Activated CD4-positive, alpha-beta T cell treated with anti-CD3 and anti-CD28 coated beads, Interleukin-2, amount 50 U/mL, for 24 hours (primary cell): ENCODE measurements at regions not wholly inside any gene's neighbourhood (a gene's known extent, or its start where the extent isn't known, plus 50 kb on each side); places are given as distances from the start of the nearest gene placed in this dataset.
"Not testable (repeated sequence)": the region's sequence is repeated elsewhere in the genome, so short reads cannot be mapped to it uniquely, and the experiment has no call there.

ENCODE experiments used
- DNase-seq, 2 donors: peaks; one replicate each; pipeline ENCODE4 v3.0.0-alpha.2; 2020; ENCODE audit warnings: low read depth in 1 of 2, low spot score in 1 of 2

DNA sequence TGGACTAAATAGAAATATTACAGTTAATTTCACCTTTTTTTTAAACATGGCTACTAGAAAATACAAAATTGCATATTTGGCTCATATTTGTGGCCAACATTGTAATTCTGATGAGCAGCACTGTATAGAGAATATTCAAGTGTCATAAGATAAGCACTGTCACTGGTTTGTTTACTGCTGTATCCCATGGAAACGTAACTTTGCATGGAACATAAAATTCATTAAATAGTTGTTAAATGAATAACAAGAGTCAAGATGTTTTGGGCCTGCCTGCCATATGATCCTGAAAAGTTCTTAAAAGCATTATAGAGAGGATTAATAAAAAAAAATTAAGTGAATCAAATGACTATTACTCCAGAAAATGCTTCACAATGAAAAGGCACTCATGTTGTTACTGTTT lies 763.7 kb upstream of the CRIM1 start:
- DNase-seq, result no peak

DNA sequence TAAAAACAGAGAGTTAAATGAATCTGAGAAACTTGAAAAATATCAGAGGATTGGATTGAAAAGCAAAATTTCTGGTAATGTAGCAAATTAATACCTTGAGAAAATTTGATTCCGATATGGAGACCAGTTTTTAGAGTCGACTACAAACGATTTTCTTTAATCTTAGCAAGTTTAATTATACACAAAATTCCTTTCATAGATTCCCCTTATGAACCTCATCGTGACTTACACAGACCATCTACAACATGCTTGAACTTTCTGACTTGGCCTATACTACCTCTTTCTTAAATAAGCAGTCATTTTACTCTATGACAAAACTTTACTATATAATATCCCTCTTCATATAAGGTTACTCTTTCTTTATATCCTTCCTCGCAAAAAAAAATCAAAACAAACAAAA lies 769.6 kb upstream of the CRIM1 start:
- no peak for DNase-seq

DNA sequence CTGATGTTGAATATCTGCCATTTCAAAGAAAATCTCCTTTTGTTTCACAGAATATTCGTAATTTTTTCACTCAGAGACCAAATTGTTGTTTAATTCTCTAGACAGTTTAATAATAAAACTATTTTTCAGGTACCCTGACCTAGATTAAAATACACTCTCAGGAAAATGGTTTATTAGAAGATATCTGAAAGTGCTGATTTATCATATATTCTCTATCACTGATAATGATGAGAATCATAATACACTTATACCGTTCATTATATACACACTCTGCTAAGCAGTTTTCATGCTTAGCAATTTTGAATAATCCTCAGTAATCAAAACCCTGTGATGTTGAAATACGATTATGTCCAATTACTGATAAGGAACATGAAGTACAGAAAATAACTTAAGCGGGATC lies 772.9 kb upstream of the CRIM1 start:
- no peak for DNase-seq

DNA sequence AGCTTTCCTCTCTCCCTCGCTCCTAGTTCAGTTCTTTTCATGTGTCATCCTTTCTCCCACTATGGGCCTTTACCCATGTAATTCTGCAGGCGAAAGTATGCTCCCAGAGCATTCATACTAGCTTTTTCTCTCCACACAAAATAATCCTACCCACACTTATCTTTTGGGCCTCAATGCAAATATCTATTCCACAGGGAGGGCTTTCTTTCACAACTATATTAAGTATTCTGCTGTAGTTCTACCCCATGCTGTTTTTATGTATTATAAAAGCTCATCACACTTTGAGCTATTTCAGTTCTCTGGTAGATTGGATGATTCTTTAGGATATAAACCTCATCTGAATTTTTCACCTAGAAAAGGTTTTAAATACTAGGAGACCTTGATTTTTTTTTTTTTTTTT lies 774.6 kb upstream of the CRIM1 start:
- DNase-seq, result no peak

DNA sequence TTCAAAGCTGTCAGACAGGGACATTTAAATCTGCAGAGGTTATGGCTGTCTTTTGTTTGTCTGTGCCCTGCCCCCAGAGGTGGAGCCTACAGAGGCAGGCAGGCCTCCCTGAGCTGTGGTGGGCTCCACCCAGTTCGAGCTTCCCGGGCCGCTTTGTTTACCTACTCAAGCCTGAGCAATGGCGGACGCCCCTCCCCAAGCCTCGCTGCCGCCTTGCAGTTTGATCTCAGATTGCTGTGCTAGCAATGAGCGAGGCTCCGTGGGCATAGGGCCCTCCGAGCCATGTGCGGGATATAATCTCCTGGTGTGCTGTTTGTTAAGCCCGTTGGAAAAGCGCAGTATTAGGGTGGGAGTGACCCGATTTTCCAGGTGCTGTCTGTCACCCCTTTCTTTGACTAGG lies 787.0 kb upstream of the CRIM1 start:
- DNase-seq, result not testable (repeated sequence)

DNA sequence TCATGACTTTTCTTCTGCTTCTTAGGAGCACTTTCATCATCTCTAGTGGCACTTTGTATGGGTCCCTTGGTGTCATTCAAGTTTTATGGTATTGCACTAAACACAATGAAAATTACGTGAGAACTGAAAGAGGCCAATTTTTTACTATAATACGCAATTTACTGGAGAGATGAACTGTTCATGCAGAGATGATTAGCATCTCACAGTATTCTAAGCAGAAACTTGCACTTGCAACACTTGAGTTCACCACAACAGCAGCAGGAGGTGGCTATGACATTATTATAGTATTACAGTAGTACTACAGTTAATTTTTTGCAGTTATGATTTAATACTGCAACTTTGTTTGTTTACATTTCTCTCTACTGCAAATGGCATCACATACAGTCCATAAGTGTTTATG lies 793.1 kb upstream of the CRIM1 start:
- DNase-seq, result no peak

DNA sequence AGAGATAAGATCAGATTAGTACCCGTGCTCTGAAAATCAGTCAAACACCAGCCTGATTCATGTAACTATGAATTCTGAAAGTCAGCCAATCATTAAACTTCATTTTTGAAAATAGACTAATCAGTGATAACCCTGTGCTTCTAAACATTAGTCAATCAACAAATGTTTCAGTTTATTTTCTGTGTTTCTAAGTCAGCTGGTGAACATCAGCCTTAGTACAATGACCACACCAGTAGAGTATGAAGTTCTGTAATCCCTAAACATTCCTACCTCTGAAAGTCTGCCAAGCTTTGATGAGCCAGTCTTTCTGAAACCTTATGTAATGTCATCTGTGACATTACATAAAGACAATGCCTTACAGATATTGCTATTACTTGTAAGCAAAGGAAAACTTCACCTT lies 807.4 kb upstream of the CRIM1 start:
- no peak for DNase-seq

DNA sequence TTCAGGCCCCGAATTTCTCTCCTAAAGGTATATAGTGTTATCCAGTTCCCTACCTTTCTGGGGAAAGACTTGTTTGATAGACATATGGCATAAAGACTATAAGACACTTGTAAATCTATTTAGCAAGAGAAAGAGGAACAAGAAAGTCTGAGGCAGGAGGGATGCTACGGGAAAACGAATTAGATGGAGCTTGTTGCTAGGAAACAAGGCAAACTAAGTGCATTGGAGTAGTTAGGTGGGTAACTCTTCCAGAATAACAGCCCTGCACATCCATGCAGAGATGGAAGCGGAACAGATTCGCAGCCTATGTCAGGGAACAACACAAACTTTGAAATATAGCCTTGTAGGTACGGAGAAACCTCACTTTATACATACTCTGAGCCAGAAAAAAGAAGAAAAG lies 810.3 kb upstream of the CRIM1 start:
- DNase-seq, result no peak

DNA sequence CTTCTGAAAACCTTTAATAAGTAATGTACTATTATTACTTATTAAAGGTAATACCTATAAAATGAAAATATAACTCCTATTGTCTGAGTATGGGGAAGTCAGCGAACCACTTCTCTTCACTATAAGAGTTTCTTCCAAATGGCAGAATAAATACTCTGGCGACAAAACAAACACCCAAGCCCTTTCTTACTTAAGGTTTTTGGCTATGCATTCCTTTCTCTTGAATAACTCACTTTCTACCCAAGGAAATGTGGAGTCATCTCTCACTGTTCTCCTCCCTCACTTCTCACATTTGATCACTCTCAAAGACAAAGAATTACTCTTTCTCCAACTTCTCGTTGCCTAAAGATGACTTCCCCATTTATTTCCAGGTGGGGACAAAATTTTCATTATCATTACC lies 816.8 kb upstream of the CRIM1 start:
- DNase-seq, result no peak

DNA sequence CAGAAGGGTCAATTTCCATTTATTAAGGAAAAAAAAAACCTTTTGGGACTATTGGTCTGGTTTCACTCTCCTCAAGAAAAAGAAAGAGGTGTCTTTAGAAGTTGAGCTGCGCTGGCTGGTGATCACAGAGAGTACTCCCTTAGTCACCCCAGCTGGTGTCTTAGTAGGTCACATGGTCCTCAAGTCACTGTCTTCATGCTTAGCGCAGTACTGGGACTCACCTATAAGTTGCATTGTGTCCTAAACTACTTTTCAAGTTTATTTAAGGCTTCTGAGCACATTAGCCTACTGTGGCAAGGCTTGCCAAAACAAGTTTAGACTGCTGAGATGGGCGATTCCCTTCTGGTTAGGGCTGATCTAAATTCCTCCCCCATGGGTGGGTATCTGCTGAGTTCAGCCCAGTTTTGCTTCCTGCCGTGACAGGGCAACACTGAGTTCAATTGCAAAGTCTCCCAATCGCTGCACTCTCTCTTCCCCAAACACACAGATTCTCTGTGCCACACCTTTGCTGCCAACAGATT lies 824.9 kb upstream of the CRIM1 start:
- DNase-seq, result no peak

DNA sequence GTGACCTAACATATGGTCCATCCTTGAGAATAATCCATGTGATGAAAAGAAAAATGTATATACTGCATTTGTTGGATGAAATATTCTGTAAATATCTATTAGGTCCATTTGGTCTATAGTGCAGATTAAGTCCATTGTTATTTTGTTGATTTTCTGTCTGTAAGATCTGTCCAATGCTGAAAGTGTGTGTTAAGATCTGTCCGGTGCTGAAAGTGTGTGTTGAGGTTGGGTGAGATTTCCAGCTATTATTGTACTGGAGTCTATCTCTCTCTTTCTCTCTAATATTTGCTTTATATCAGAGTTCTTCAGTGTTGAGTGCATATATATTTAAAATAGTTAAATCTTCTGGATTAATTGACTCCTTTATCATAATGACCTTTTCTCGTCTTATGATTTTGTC lies 828.8 kb upstream of the CRIM1 start:
- no peak for DNase-seq

DNA sequence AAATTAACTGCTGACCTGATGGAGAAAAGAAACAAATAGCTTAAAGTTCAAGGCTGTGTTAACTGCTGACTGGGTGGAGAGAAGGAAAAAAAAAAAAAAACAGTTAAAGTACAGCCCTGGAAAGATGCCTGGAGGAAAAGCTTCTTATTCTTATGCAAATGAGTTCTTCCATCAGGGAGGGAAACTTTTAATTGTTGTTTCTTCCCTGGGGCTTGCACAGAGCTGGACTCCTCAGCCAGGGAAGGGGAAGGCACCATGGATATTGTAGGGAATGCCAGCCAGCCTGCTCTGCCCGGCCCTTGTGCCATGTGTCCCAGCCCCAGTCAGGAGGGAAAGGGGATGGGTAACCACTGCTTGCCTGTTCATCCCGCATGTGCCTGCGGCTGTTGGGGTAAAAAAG lies 833.1 kb upstream of the CRIM1 start:
- DNase-seq, result no peak

DNA sequence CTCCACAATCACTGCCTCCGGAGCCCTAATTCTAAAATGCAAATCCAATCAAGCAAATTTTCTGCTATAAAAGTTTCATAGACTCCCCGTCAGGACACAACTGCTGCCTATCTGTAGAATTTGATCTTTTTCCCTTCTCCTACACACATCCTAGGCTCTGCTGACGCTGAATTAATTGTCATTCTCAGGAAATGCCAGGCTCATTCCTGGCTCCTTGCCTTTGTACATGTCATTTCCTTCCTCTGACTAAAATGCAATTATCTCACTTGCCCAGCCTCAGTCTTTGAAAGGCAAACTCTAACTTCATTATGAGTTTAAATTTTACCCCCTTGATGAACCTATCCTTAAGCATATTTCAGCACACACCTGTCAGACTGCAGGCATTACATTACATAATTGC lies 844.9 kb upstream of the CRIM1 start:
- DNase-seq, result no peak

DNA sequence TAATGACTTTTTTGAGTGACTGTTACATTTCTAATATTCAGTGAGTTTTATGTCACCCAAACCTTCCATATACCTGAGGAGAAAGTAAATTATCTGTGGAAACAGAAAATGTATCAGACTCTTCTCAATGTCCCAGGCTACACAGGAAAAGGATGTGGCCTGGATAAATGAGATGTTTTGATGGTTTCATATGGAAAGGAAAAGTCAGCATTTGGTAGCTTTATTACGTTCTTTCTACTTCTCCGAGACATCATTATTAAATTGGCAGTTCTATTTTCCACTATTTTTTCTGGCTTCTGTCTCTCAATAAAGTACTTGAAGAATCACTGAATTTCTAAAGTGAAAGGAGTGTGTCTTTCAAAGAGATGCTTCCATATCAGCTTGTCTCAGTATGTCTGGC lies 847.0 kb upstream of the CRIM1 start:
- no peak for DNase-seq

DNA sequence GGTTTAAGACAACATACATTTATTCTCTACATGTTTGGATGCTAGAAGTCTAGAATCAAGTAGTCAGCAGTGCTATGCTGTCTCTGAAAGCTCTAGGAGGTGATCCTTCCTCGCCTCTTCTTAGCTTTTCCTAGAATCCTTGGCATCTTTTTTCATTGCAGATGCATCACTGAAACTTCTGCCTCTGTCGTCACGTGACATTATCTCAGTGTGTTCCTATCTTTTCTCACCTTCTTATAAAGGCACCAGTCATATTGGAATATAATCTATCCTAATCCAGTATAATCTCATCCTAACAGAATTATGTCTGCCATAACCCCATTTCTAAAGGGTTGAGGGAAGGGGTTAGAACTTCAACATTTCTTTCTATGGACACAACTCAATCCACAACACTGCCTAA lies 851.2 kb upstream of the CRIM1 start:
- no peak for DNase-seq

DNA sequence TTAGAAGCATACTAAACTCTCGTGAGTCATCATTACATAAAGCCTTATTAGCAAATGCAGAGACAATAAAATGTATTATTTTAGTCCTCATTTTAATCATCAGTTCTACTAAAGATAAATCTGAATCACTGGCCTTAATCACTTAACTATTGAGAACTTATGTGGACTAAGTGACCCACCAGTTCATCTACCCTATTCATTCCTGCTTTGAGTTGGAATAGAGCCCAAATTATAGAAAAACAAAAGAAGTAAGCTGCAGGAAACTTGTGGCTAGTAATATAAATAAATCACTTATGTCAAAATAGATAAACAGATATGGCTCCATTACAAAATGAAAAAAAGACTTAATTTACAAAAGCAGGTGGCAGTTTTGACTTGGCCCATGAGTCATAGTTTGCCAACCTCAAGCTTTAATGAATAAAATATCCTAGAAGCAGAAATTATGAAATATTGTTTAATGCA lies 851.8 kb upstream of the CRIM1 start:
- DNase-seq, result no peak

DNA sequence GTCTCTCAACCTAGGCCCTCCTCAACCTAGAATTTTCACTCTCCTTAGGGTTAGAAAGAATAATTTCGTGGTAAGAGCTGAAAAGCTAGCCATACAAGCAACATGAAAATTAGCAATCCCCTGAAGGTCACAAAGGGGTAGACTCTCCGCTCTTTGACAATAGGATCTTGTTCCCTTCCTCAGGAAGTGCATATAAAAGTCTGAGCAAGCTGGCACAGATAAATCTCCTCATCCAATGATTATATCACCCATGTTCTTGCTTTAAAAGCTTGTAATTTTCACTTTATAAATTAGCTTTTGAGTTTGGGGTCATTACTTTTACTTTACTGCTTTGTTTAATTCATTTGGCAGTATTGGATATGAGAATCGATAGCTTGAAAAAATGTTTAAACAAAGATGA lies 852.3 kb upstream of the CRIM1 start:
- DNase-seq, result no peak

DNA sequence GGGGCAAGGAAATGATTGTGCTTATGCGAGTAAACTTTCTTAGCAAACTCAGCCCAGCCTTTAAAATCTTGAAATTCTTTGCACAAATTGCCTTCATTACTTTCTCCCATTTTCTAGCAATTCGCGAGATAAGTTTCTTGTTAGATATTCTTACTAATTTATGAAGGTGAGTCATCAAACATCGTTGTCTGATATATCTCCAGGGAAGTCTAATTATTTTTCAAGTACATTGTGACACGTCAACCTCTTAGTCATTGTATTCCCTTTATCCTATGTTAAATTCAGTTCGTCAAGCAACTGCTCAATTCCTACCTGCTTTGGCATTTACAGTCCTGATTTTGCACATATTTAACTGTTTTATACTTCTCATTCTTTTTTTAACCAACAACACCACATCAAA lies 854.5 kb upstream of the CRIM1 start:
- DNase-seq, result no peak

DNA sequence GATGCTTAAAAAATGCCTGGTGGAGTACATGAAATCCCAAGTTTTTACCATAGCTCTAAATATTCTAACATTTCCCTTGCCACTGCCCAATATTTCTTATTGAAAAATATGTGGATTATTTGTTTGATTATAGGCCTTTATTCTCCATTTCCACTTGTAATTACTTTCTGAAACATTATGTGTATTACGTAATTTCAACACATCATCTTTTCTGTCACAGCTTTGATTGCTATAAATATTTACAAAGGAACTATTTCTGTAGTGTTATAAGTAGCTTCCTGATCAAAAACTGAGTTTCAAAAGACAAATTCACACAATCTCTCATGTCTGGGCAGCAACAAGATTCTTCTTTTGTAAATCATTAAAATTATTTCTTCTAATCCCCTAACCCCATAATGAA lies 859.6 kb upstream of the CRIM1 start:
- no peak for DNase-seq

DNA sequence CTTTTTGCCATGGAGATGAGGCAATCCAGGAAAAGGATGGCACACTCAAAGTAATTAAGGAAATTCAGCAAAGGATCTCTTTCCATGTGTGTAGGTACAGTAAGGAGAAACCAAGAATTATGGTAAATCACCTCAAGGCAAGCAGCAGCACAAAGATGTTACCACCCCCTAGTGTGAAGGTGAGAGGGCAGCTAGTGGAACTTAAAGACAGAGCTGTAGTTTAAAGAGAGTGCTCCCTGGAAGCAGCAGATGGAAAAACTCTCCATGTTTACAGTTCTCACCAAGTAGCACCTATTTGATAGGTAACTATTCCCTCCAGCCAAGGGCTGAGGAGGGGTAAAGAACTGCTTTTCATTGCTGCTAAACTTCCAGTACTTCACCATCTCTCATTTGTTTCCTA lies 860.4 kb upstream of the CRIM1 start:
- no peak for DNase-seq

DNA sequence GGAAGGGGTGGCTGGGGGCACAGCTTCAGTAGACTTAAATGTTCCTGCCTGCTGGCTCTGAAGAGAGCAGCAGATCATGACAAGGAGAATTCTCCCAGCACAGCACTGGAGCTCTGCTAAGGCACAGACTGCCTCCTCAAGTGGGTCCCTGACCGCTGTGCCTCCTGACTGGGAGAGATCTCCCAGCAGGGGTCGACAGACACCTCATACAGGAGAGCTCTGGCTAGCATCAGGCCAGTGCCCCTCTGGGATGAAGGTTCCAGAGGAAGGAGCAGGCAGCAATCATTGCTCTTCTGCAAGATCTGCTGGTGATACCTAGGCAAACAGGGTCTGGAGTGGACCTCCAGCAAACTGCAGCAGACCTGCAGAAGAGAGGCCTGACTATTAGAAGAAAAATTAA lies 877.5 kb upstream of the CRIM1 start:
- not testable (repeated sequence) for DNase-seq

DNA sequence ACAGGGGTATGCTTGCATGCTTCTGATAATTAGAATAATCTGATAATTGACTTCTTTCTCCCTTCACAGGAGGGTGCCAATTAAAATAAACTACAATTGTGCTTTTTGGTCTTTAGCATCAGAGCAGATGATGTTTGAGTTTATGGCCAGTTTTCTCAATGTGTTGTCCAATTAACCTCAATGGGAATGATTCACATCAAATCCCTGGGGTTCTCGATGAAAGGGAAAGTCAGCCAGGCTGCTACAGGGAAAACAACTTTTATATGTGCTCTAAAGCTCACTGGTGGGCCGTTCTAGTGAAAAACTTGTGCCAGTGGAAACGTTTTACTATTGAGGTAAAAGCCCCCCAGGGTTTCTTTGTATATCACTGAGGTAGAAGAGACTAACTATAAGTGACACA lies 887.3 kb upstream of the CRIM1 start:
- DNase-seq, result no peak

DNA sequence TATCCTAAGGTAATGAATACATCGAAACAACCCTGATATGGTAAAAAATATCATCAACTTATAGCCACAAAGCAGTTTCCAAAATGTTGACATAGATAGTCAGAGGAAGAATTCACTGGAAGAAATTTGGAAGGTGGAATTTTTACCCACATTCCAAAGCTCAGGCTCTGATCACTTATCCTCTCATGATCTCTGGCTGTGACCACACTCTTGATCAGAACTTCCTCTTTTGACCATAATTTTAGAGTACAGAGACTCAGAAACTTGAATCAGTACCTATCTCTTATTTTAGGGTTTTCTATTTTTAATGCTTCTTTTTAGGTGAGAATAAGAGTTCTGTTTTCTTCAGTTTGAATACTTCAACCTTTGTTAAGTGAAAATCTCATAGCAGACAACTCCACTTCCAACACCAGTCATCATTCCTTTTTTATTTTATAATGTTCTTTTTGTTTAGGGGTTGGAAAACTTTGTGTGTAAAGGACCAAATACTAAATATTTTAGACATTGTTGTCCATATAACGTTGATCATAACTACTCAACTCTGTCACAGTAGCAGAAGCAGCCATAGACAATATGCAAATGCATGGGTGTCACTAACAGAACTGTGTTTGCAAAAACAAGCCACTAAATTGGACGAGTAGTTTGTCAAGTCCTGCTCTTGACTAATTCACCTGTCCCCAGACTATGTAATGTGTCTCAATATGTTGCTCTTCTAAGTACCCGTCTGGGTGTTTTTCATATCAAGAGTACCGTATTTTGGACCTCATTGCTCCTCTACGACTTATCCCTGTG lies 891.6 kb upstream of the CRIM1 start:
- DNase-seq, result no peak
